H1 (cell line): ENCODE measurements at regions not wholly inside any gene's neighbourhood (a gene's known extent, or its start where the extent isn't known, plus 50 kb on each side); places are given as distances from the start of the nearest gene placed in this dataset.
"Not testable (repeated sequence)": the region's sequence is repeated elsewhere in the genome, so short reads cannot be mapped to it uniquely, and the experiment has no call there.

Source experiments
- CTCF ChIA-PET: fragments of 300-600 bp; sonication (Branson Sonifier 250); formaldehyde crosslinking; loops from one replicate; lab custom pipeline; 2021; ENCODE audit not compliant: partially characterized antibody; lab: Charles Lee
- POLR2A ChIA-PET: fragments of 300-600 bp; sonication (Branson Sonifier 250); formaldehyde crosslinking; loops from one replicate; lab custom pipeline; 2021; ENCODE audit warnings: inconsistent platforms; ENCODE audit not compliant: partially characterized antibody; lab: Charles Lee
- DNase-seq, 2 experiments: peaks; one replicate each; pipeline versions ENCODE4 v3.0.0 to v3.0.0-alpha.2; 2010 to 2022; ENCODE audit warnings: low spot score in 2 of 2, low read depth in 1 of 2, mixed read lengths in 1 of 2
- FAIRE-seq: peaks from 2 replicates; lab custom pipeline; 2011; peaks lifted over from hg19 to GRCh38; lab: Jason Lieb, UNC
- H2AFZ ChIP-seq: 2 replicates; pipeline ENCODE4 v1.8.1; 2012; ENCODE audit warnings: low read length, inconsistent platforms
- H2AK5ac ChIP-seq: 2 replicates; pipeline ENCODE4 v1.6.1; 2013; ENCODE audit warnings: low read depth, low read length
- H2BK120ac ChIP-seq: replicated peaks from 2 replicates; pipeline ENCODE3; 2013; ENCODE audit warnings: low read depth, low read length, inconsistent platforms
- H2BK12ac ChIP-seq: 2 replicates; pipeline ENCODE4 v1.6.1; 2013; ENCODE audit warnings: low read depth, low read length
- H2BK15ac ChIP-seq: 2 replicates; pipeline ENCODE4 v1.6.1; 2013; ENCODE audit warnings: low read length
- H2BK20ac ChIP-seq: 2 replicates; pipeline ENCODE4 v1.6.1; 2013; ENCODE audit warnings: low read length
- H2BK5ac ChIP-seq: 2 replicates; pipeline ENCODE4 v1.6.1; 2013; ENCODE audit warnings: low read depth, low read length
- H3K14ac ChIP-seq: 2 replicates; pipeline ENCODE4 v1.6.1; 2013; ENCODE audit warnings: inconsistent platforms; ENCODE audit not compliant: insufficient read length
- H3K18ac ChIP-seq: 2 replicates; pipeline ENCODE4 v1.6.1; 2013; ENCODE audit warnings: low read length; ENCODE audit errors: extremely low read depth
- H3K23ac ChIP-seq: 2 replicates; pipeline ENCODE4 v1.6.1; 2013; ENCODE audit warnings: inconsistent platforms; ENCODE audit not compliant: insufficient read length
- H3K23me2 ChIP-seq: 2 replicates; pipeline ENCODE4 v1.6.1; 2013; ENCODE audit warnings: low read depth, low read length
- H3K27ac ChIP-seq: 2 replicates; pipeline ENCODE4 v1.6.1; 2011; ENCODE audit warnings: low read depth, low read length, inconsistent platforms
- H3K27me3 ChIP-seq, 4 experiments: replicated peaks in 1 of 4; 1 replicate in 1 of 4; 2 replicates in 3 of 4; pipeline versions ENCODE4 v1.6.1 to v1.8.1; 2011 to 2013; ENCODE audit warnings: low read length in 3 of 4, mild to moderate bottlenecking in 3 of 4, inconsistent platforms in 2 of 4, mixed read lengths in 2 of 4, moderate library complexity in 1 of 4; ENCODE audit not compliant: control insufficient read depth in 3 of 4, insufficient read depth in 3 of 4; ENCODE audit errors: extremely low read depth in 1 of 4
- H3K36me3 ChIP-seq, 4 experiments: 2 replicates each; pipeline versions ENCODE4 v1.6.1 to v1.8.1; 2011 to 2013; ENCODE audit warnings: mild to moderate bottlenecking in 4 of 4, low read length in 3 of 4, moderate library complexity in 2 of 4, control low read depth in 1 of 4, inconsistent platforms in 1 of 4; ENCODE audit not compliant: insufficient read depth in 4 of 4, control insufficient read depth in 2 of 4
- H3K4ac ChIP-seq: replicated peaks from 2 replicates; pipeline ENCODE3; 2013; ENCODE audit warnings: low read length, low read depth, mixed read lengths, inconsistent platforms; ENCODE audit not compliant: insufficient read length
- H3K4me1 ChIP-seq, 4 experiments: replicated peaks in 1 of 4; 1 replicate in 1 of 4; 2 replicates in 3 of 4; pipeline versions ENCODE4 v1.6.1 to v1.8.1; 2011 to 2013; ENCODE audit warnings: low read length in 3 of 4, inconsistent platforms in 2 of 4, mixed read lengths in 1 of 4; ENCODE audit not compliant: insufficient read depth in 4 of 4, control insufficient read depth in 3 of 4
- H3K4me2 ChIP-seq, 2 experiments: 2 replicates each; pipeline versions ENCODE4 v1.6.1 to v1.8.1; 2011 to 2013; ENCODE audit warnings: low read depth in 2 of 2, low read length in 2 of 2, control low read depth in 1 of 2, inconsistent platforms in 1 of 2, mild to moderate bottlenecking in 1 of 2; ENCODE audit not compliant: insufficient read depth in 1 of 2
- H3K4me3 ChIP-seq, 4 experiments: fragments of 200-600, 300-600 bp in 1 of 4; sonication (generic), shearing (Covaris generic), sonication (Bioruptor Twin) in 1 of 4; 2 replicates each; pipeline versions ENCODE4 v1.5.1 to v1.8.1; 2011 to 2016; ENCODE audit warnings: low read length in 4 of 4, low read depth in 3 of 4, control low read depth in 2 of 4, inconsistent platforms in 2 of 4, mild to moderate bottlenecking in 2 of 4, mixed read lengths in 1 of 4, moderate library complexity in 1 of 4; ENCODE audit not compliant: insufficient read depth in 2 of 4; ENCODE audit errors: extremely low read depth in 1 of 4
- H3K56ac ChIP-seq: replicated peaks from 2 replicates; pipeline ENCODE3; 2013; ENCODE audit warnings: low read depth, mild to moderate bottlenecking, mixed read lengths, low read length, inconsistent platforms; ENCODE audit not compliant: insufficient read length
- H3K79me1 ChIP-seq: 2 replicates; pipeline ENCODE4 v1.6.1; 2013; ENCODE audit warnings: low read depth, low read length, control low read depth
- H3K79me2 ChIP-seq, 2 experiments: 2 replicates each; pipeline versions ENCODE4 v1.6.1 to v1.8.1; 2012 to 2013; ENCODE audit warnings: low read length in 2 of 2, mild to moderate bottlenecking in 2 of 2, inconsistent platforms in 1 of 2; ENCODE audit not compliant: insufficient read depth in 2 of 2, control insufficient read depth in 1 of 2
- H3K9ac ChIP-seq, 4 experiments: replicated peaks in 1 of 4; 1 replicate in 1 of 4; 2 replicates in 3 of 4; pipeline versions ENCODE4 v1.6.1 to v1.8.1; 2011 to 2013; ENCODE audit warnings: low read depth in 3 of 4, low read length in 3 of 4, control low read depth in 2 of 4, mild to moderate bottlenecking in 2 of 4, moderate library complexity in 2 of 4, inconsistent platforms in 1 of 4; ENCODE audit errors: extremely low read depth in 1 of 4
- H3K9me3 ChIP-seq, 2 experiments: 2 replicates each; pipeline versions ENCODE4 v1.6.1 to v1.8.1; 2012 to 2013; ENCODE audit warnings: mild to moderate bottlenecking in 2 of 2, moderate library complexity in 2 of 2, control low read depth in 1 of 2, inconsistent platforms in 1 of 2, low read depth in 1 of 2, low read length in 1 of 2, mixed read lengths in 1 of 2; ENCODE audit not compliant: insufficient read depth in 2 of 2
- H4K20me1 ChIP-seq, 2 experiments: replicated peaks in 1 of 2; 2 replicates each; pipeline versions ENCODE3 to v1.8.1; 2011 to 2013; ENCODE audit warnings: inconsistent platforms in 2 of 2, low read length in 2 of 2, mild to moderate bottlenecking in 1 of 2; ENCODE audit not compliant: insufficient read depth in 2 of 2, control insufficient read depth in 1 of 2
- H4K5ac ChIP-seq: 2 replicates; pipeline ENCODE4 v1.6.1; 2013; ENCODE audit warnings: low read length, low read depth, mixed read lengths, inconsistent platforms; ENCODE audit not compliant: insufficient read length
- H4K8ac ChIP-seq: 2 replicates; pipeline ENCODE4 v1.8.0; 2013; ENCODE audit warnings: mild to moderate bottlenecking, moderate library complexity, low read length, inconsistent platforms; ENCODE audit not compliant: insufficient read depth; ENCODE audit errors: extremely low read depth
- H4K91ac ChIP-seq: replicated peaks from 2 replicates; pipeline ENCODE3; 2013; ENCODE audit warnings: low read length, mixed read lengths, inconsistent platforms; ENCODE audit not compliant: insufficient read length
- WGBS, 2 experiments: shearing (Covaris generic) in 1 of 2; methylation state at CpG; one replicate each; pipeline versions ENCODE4 v1.1.6 to v1.1.7; 2013 to 2015; ENCODE audit warnings: low lambda C conversion rate in 2 of 2, mixed read lengths in 2 of 2, inconsistent platforms in 1 of 2, low coverage in 1 of 2, missing lambda C conversion rate in 1 of 2; ENCODE audit not compliant: insufficient replicate concordance in 2 of 2, insufficient coverage in 1 of 2, insufficient read length in 1 of 2; ENCODE audit errors: extremely low coverage in 1 of 2, missing lambda C conversion rate in 1 of 2; 5-methylcytosine and 5-hydroxymethylcytosine counted together

GRCh38 chr20:48500900-48501299 is 326.9 kb downstream of the PREX1 start:
- H3K4me1 ChIP-seq, H4K20me1 ChIP-seq, H3K4ac ChIP-seq, H3K23ac ChIP-seq, H2BK15ac ChIP-seq, H3K79me2 ChIP-seq, H2AFZ ChIP-seq, H3K23me2 ChIP-seq, H3K14ac ChIP-seq, H2BK20ac ChIP-seq, H3K4me3 ChIP-seq, H2BK12ac ChIP-seq, H3K79me1 ChIP-seq, H3K9ac ChIP-seq, H2AK5ac ChIP-seq, H3K27me3 ChIP-seq, H4K91ac ChIP-seq, H3K56ac ChIP-seq, H3K27ac ChIP-seq, H2BK120ac ChIP-seq, H3K4me2 ChIP-seq, H3K9me3 ChIP-seq, H2BK5ac ChIP-seq, H3K18ac ChIP-seq, H3K36me3 ChIP-seq, POLR2A ChIA-PET, H4K8ac ChIP-seq, H4K5ac ChIP-seq, FAIRE-seq: not testable (repeated sequence)
- peak in 1 of 2 experiments; percentile 16 for DNase-seq
- CTCF ChIA-PET: interaction anchor here (1.1 kb wide), 1 partner anchor 17 kb away, joined by 4 read pairs; no protein-coding TSS in a partner anchor
- 74% methylated on average over 9 of the region's 9 CpGs; no CpG with 5 or more reads in 1 of the 2 experiments for WGBS, 2 experiments

DNA sequence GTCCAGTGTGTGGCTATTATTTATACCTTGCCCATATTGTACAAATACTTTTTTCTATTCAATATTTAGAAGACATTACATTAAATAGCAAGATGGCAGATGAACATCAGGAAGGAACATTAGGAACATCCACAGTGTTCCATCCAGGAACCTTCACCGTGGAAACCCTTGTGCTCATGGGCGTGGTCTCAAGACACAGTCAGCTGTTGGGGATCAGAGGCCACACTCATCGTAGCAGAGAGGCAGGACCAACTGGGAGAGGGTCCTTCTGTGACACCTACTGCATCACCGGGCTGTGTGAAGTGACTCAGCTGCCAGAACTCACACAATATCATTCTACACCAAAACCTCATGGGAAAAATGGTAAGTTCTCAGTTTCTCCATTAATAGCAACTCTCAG is 328.9 kb downstream of the PREX1 start:
- H4K91ac ChIP-seq, DNase-seq, H2BK120ac ChIP-seq, H3K9ac ChIP-seq, H3K79me1 ChIP-seq, H3K23me2 ChIP-seq, H2BK5ac ChIP-seq, H3K4ac ChIP-seq, H3K27ac ChIP-seq, H3K23ac ChIP-seq, H2AK5ac ChIP-seq, H3K79me2 ChIP-seq, H2BK15ac ChIP-seq, H2AFZ ChIP-seq, H4K5ac ChIP-seq, H3K4me1 ChIP-seq, H3K4me3 ChIP-seq, H3K9me3 ChIP-seq, H3K14ac ChIP-seq, H3K56ac ChIP-seq, FAIRE-seq, H3K27me3 ChIP-seq, H3K4me2 ChIP-seq, H2BK20ac ChIP-seq, H4K20me1 ChIP-seq, H4K8ac ChIP-seq, H2BK12ac ChIP-seq, POLR2A ChIA-PET, H3K36me3 ChIP-seq, H3K18ac ChIP-seq: not testable (repeated sequence)
- CTCF ChIA-PET: interaction anchor here (1.1 kb wide), 1 partner anchor 122 kb away, joined by 3 read pairs; no protein-coding TSS in a partner anchor
- WGBS, 2 experiments: 94% methylated on average over 4 of the region's 4 CpGs; no CpG with 5 or more reads in 1 of the 2 experiments
